ENCODE measurements at regions not wholly inside any gene's neighbourhood (a gene's known extent, or its start where the extent isn't known, plus 50 kb on each side); places are given as distances from the start of the nearest gene placed in this dataset.
A peak's percentile ranks its signal among the peaks of the same experiment; 100 is the strongest.
"Not testable (repeated sequence)": the region's sequence is repeated elsewhere in the genome, so short reads cannot be mapped to it uniquely, and the experiment has no call there.

- no peak for TF ChIP-seq CSRNP1 (CRISPR knock-in tag; IDR thresholded peaks at IDR 0.05)
- no peak for TF ChIP-seq REPIN1 (CRISPR knock-in tag; IDR thresholded peaks at IDR 0.05; ENCODE audit: borderline replicate concordance, low read depth)
- no peak for TF ChIP-seq RERE (CRISPR knock-in tag; IDR thresholded peaks at IDR 0.05; ENCODE audit: low read depth)
- TF ChIP-seq MAFF (IDR thresholded peaks at IDR 0.05; ENCODE audit: low read depth, low read length): peak; percentile 52
Observed at GRCh38 chr1:238912148-238912547, 474.2 kb upstream of the CHRM3 start (continued).

- H3K9ac ChIP-seq (ENCODE audit: insufficient read depth, low read depth, low read length); FAIRE-seq; POLR2A ChIA-PET; H3K4me2 ChIP-seq (ENCODE audit: low read depth, low read length); H3K4me1 ChIP-seq (ENCODE audit: insufficient read depth, low read length); H3K27ac ChIP-seq (ENCODE audit: extremely low read length, insufficient read depth, low read length); H4K20me1 ChIP-seq (ENCODE audit: insufficient read depth, low read length); H2AFZ ChIP-seq (ENCODE audit: low read length); DNase-seq (ENCODE audit: low spot score); in situ Hi-C loops (cut with HindIII; ENCODE audit: extremely low pct_ligation_motif_present, low pct_unique_long_range_greater_than_20kb); BruUV-seq (replicated peaks); H3K79me2 ChIP-seq (ENCODE audit: insufficient read depth, low read length); CTCF ChIA-PET (ENCODE audit: low intra/inter-chr PET ratio, low total read pairs); ATAC-seq; intact Hi-C loops (cut with micrococcal nuclease; ENCODE audit: unreplicated experiment); H3K36me3 ChIP-seq (replicated peaks in 1 of 2; ENCODE audit: control insufficient read depth in 1 of 2, insufficient read depth in 2 of 2, low read length in 2 of 2); H3K27me3 ChIP-seq (ENCODE audit: control insufficient read depth in 1 of 2, insufficient read depth in 2 of 2, low read length in 2 of 2); H3K4me3 ChIP-seq (replicated peaks in 1 of 3; ENCODE audit: insufficient read depth in 1 of 3, low read depth in 2 of 3, low read length in 3 of 3); TF ChIP-seq CREB1, ATF7 (CRISPR knock-in tag; IDR thresholded peaks at IDR 0.05): not testable (repeated sequence)
- peaks cover 67% of the 10 kb centered on the region for H3K9me3 ChIP-seq (ENCODE audit: low read length)
- peak; percentile 88 for TF ChIP-seq CREB1 (IDR thresholded peaks at IDR 0.05)
- TF ChIP-seq ATF7 (IDR thresholded peaks at IDR 0.05): peak; percentile 89
- 25% methylated on average over 8 of the region's 8 CpGs for WGBS (ENCODE audit: low lambda C conversion rate)
Observed at GRCh38 chr1:238902752-238903151, 483.6 kb upstream of the CHRM3 start.
